ENCODE measurements at regions not wholly inside any gene's neighbourhood (a gene's known extent, or its start where the extent isn't known, plus 50 kb on each side); places are given as distances from the start of the nearest gene placed in this dataset.

DNA sequence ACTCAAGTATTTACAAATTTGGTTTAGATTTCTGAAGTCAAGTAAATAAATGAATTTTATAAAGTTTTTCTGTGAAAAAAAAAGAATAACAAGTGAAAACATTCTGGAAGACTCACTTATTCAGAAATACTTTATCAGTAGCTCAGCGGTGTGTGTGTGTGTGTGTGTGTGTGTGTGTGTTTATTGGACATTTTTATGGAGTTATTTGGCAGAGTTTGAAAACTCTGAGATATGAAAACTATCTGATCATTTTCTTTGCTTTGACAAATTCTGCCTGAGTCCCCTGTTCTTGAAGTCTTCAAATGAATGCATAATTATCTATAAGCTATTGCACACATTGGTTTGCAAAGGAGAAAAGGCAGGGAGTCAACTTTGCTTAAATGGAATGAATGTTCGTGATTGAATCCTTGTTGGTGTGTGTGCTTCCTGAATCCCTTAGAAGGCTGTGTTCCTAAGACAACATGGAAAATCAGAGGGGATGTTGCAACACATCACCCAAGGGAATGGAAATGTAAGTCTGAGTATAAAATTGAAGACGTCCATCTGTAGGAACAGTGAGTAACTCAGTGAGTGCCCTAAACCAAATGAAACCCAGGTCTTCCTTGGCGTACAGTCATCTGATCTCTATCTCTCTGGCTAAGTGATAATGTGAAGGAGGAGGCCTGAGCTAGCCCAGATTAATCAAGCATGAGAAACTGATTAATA, 160.9 kb downstream of the REEP3 start:
- TF ChIP-seq ZNF274 (IDR thresholded peaks at IDR 0.05; ENCODE audit: low read depth, low read length) (no peak), YY1 (IDR thresholded peaks at IDR 0.05; ENCODE audit: insufficient read depth, insufficient read length) (no peak)

Data from NT2/D1 (cell line).